OCI-LY7 (cell line): ENCODE measurements at regions not wholly inside any gene's neighbourhood (a gene's known extent, or its start where the extent isn't known, plus 50 kb on each side); places are given as distances from the start of the nearest gene placed in this dataset.

Experiments used
- BruUV-seq: library from RNA; stranded (reverse); fragments of 400-500 nt; replicated peaks from 2 replicates; lab custom pipeline; 2021; lab: Mats Ljungman, UMichigan
- CTCF ChIA-PET: fragments of 300-600 bp; sonication (Branson Sonifier 250); formaldehyde crosslinking; loops from one replicate; lab custom pipeline; 2022; ENCODE audit warnings: antibody characterized with exemption; ENCODE audit not compliant: unreplicated experiment; lab: Charles Lee
- POLR2A ChIA-PET: fragments of 300-600 bp; sonication (Branson Sonifier 250); formaldehyde crosslinking; loops from one replicate; lab custom pipeline; 2022; ENCODE audit warnings: antibody characterized with exemption; lab: Charles Lee
- DNase-seq: peaks from one replicate; pipeline ENCODE4 v3.0.0-alpha.2; 2015; ENCODE audit warnings: low spot score
- H2AFZ ChIP-seq: fragments of 200-600 bp; sonication (generic), shearing (Covaris generic); 2 replicates; pipeline ENCODE4 v1.6.1; 2014; ENCODE audit warnings: mild to moderate bottlenecking, antibody characterized with exemption, low read length, moderate library complexity
- H3K27ac ChIP-seq: fragments of 200-600 bp; sonication (generic); 2 replicates; pipeline ENCODE4 v1.5.1; 2014; ENCODE audit warnings: mixed run types, low read depth, mild to moderate bottlenecking, moderate library complexity, low read length, inconsistent platforms; ENCODE audit not compliant: poor library complexity, severe bottlenecking
- H3K36me3 ChIP-seq: fragments of 200-600 bp; sonication (generic); 2 replicates; pipeline ENCODE4 v1.6.1; 2014; ENCODE audit warnings: mild to moderate bottlenecking, antibody characterized with exemption, low read length, moderate library complexity, mixed read lengths; ENCODE audit not compliant: insufficient read depth
- H3K4me1 ChIP-seq: fragments of 200-600 bp; sonication (generic); 2 replicates; pipeline ENCODE4 v1.5.1; 2014; ENCODE audit warnings: mild to moderate bottlenecking, low read length; ENCODE audit not compliant: insufficient read depth, poor library complexity, severe bottlenecking
- H3K4me2 ChIP-seq: fragments of 200-600 bp; sonication (generic); 2 replicates; pipeline ENCODE4 v1.6.1; 2014; ENCODE audit warnings: mild to moderate bottlenecking, low read length
- H3K4me3 ChIP-seq: fragments of 200-600 bp; sonication (generic); 2 replicates; pipeline ENCODE4 v1.5.1; 2014; ENCODE audit warnings: mild to moderate bottlenecking, low read depth, low read length; ENCODE audit not compliant: poor library complexity, severe bottlenecking
- H3K79me2 ChIP-seq: fragments of 200-600 bp; sonication (generic); 2 replicates; pipeline ENCODE4 v1.6.1; 2016; ENCODE audit warnings: low read depth, mild to moderate bottlenecking, low read length, moderate library complexity, mixed read lengths; ENCODE audit not compliant: insufficient read depth
- H3K9me2 ChIP-seq: fragments of 200-600 bp; sonication (generic); 2 replicates; pipeline ENCODE4 v1.6.1; 2016; ENCODE audit warnings: mild to moderate bottlenecking, low read length, mixed read lengths; ENCODE audit not compliant: insufficient read depth
- H3K9me3 ChIP-seq: fragments of 200-600 bp; sonication (generic); 2 replicates; pipeline ENCODE4 v1.6.1; 2014; ENCODE audit warnings: mild to moderate bottlenecking, mixed run types, low read length, mixed read lengths
- H4K20me1 ChIP-seq: fragments of 200-600 bp; sonication (generic); 2 replicates; pipeline ENCODE4 v1.6.1; 2014; ENCODE audit warnings: mild to moderate bottlenecking, antibody characterized with exemption, low read length, moderate library complexity, mixed read lengths; ENCODE audit not compliant: insufficient read depth
- EZH2phosphoT487 ChIP-seq: fragments of 200-600 bp; sonication (generic); IDR thresholded peaks from 2 replicates; pipeline ENCODE4 v1.6.1; 2018; ENCODE audit warnings: low read depth, borderline replicate concordance, mild to moderate bottlenecking, mixed run types, antibody characterized with exemption, low read length, moderate library complexity, mixed read lengths
- intact Hi-C: fragments of 100-400 bp; cut with micrococcal nuclease; formaldehyde crosslinking; loops from one replicate; pipeline ENCODE4 v1.10.0; 2022; ENCODE audit not compliant: unreplicated experiment
- TF ChIP-seq, protein P1 (sequence below): fragments of 200-600 bp; sonication (generic); conservative IDR thresholded peaks from 2 replicates; pipeline ENCODE4 v1.5.1; 2014; ENCODE audit warnings: mild to moderate bottlenecking, antibody characterized with exemption, low read length, moderate library complexity, mixed read lengths

DNA sequence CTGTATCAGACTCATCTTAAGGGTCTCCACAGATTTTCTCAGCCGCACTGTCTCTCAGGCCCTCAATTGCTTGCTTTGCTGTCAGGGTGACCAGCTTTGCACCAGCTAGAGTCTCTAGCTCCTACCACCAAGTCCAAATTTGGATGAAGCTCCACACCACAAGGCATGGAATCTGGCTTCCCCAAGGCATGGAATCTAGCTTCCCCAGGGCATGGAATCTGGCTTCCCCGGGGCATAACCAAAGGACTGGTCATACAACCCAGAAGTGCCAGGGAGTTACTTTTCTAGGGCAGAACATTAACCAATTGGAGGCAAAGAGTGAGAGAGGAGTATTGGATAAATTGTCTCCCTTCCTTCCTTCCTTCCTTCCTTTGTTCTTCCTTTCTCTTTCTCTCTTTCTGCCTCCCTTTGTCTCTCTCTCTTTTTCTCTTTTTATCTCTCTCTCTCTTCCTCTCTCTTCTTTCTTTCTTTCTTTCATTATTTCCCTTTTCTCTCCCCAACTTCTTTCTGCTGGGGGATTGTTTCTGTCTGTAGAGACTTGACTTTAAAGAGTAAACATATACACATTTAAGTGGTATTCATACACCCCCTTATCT, 76.9 kb upstream of the HAO2 start:
- no peak overlapping the region for H3K4me2 ChIP-seq
- H3K27ac ChIP-seq = no peak overlapping the region
- H3K9me3 ChIP-seq = no peaks in the 10 kb centered on the region
- no peaks in the 10 kb centered on the region for H3K9me2 ChIP-seq
- no peak for DNase-seq
- no peak overlapping the region for H2AFZ ChIP-seq
- intact Hi-C loops = loop anchor here (2.0 kb wide), 1 partner anchor 15 kb away; no protein-coding TSS in a partner anchor
- no peaks in the 10 kb centered on the region for H3K79me2 ChIP-seq
- TF ChIP-seq, protein P1, sequence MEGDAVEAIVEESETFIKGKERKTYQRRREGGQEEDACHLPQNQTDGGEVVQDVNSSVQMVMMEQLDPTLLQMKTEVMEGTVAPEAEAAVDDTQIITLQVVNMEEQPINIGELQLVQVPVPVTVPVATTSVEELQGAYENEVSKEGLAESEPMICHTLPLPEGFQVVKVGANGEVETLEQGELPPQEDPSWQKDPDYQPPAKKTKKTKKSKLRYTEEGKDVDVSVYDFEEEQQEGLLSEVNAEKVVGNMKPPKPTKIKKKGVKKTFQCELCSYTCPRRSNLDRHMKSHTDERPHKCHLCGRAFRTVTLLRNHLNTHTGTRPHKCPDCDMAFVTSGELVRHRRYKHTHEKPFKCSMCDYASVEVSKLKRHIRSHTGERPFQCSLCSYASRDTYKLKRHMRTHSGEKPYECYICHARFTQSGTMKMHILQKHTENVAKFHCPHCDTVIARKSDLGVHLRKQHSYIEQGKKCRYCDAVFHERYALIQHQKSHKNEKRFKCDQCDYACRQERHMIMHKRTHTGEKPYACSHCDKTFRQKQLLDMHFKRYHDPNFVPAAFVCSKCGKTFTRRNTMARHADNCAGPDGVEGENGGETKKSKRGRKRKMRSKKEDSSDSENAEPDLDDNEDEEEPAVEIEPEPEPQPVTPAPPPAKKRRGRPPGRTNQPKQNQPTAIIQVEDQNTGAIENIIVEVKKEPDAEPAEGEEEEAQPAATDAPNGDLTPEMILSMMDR = no peak
- no peak for TF ChIP-seq EZH2phosphoT487
- H3K4me1 ChIP-seq = peaks cover 6% of the 10 kb centered on the region
- BruUV-seq = no TSS peak
- H3K4me3 ChIP-seq = no peak overlapping the region
- ChIA-PET CTCF (no interaction called here), POLR2A (interaction anchor here (0.7 kb wide), 1 partner anchor 11 kb away, joined by 3 read pairs; no protein-coding TSS in a partner anchor)
- no peaks in the 10 kb centered on the region for H3K36me3 ChIP-seq
- H4K20me1 ChIP-seq = no peaks in the 10 kb centered on the region

DNA sequence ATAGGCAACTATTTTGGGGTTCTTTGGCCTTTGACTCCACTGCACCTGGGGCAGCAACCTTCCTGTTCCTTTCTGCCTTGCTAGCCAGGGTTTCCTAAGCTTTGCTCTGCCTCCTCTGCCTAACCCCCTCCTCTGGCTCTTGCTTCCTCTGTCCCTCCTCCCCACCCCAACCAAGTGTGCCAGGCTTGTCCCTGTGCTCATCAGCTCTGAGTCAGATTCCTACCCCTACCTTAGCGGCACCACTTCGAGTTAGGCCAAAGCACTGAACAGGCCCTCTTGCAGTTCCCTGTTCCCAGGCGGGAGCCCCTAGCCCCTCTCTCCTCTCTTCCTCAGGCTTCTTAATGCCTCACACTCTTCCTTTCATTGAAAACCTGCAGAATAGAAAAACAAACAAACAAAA, 74.8 kb upstream of the HAO2 start:
- CTCF ChIA-PET = interaction anchor here (1.4 kb wide), 1 partner anchor 19 kb away, joined by 4 read pairs; no protein-coding TSS in a partner anchor
- intact Hi-C loops = loop anchor here (2.0 kb wide), 2 partner anchors 17 to 63 kb away; no protein-coding TSS in a partner anchor

More for the DNA sequence above, 74.8 kb upstream of the HAO2 start:
- Histone ChIP-seq H3K9me3 (no peaks in the 10 kb centered on the region), H3K27ac (no peak overlapping the region), H3K4me3 (no peak overlapping the region), H3K79me2 (no peaks in the 10 kb centered on the region), H2AFZ (no peak overlapping the region), H3K4me2 (no peak overlapping the region), H4K20me1 (no peaks in the 10 kb centered on the region), H3K4me1 (peaks cover 6% of the 10 kb centered on the region), H3K9me2 (no peaks in the 10 kb centered on the region), H3K36me3 (no peaks in the 10 kb centered on the region)
- POLR2A ChIA-PET = no interaction called here
- TF ChIP-seq, protein P1 = no peak
- no peak for TF ChIP-seq EZH2phosphoT487
- no peak for DNase-seq
- no TSS peak for BruUV-seq
